DND-41 (cell line): ENCODE measurements at regions not wholly inside any gene's neighbourhood (a gene's known extent, or its start where the extent isn't known, plus 50 kb on each side); places are given as distances from the start of the nearest gene placed in this dataset.

Experiments used
- ATAC-seq: fragments of 200-7000 bp; cut with Tn5 transposase; 3 replicates; pipeline ENCODE4 v1.9.1; 2021; ENCODE audit warnings: low read depth; ENCODE audit not compliant: insufficient read depth
- DNase-seq: peaks from one replicate; pipeline ENCODE4 v3.0.0-alpha.2; 2020
- H2AFZ ChIP-seq: 2 replicates; pipeline ENCODE4 v1.6.0; 2012; ENCODE audit warnings: low read depth, low read length
- H3K27ac ChIP-seq: 2 replicates; pipeline ENCODE4 v1.5.1; 2012; ENCODE audit warnings: low read length, inconsistent platforms
- H3K27me3 ChIP-seq: fragments of 200-600 bp; sonication (generic); 2 replicates; pipeline ENCODE4 v1.6.0; 2012; ENCODE audit warnings: low read length, mild to moderate bottlenecking, inconsistent platforms; ENCODE audit not compliant: insufficient read depth, poor library complexity
- H3K36me3 ChIP-seq: 2 replicates; pipeline ENCODE4 v1.5.1; 2012; ENCODE audit warnings: low read length, inconsistent platforms; ENCODE audit not compliant: insufficient read depth
- H3K4me1 ChIP-seq: 2 replicates; pipeline ENCODE4 v1.5.1; 2012; ENCODE audit warnings: mild to moderate bottlenecking, low read length; ENCODE audit not compliant: insufficient read depth
- H3K4me2 ChIP-seq: 2 replicates; pipeline ENCODE4 v1.6.0; 2012; ENCODE audit warnings: mild to moderate bottlenecking, moderate library complexity, low read length, inconsistent platforms; ENCODE audit not compliant: insufficient read depth
- H3K4me3 ChIP-seq, 2 experiments: fragments of 200-600 bp in 1 of 2; shearing (Covaris generic) in 1 of 2; 2 replicates each; pipeline ENCODE4 v1.5.1; 2012 to 2016; ENCODE audit warnings: inconsistent platforms in 2 of 2, low read length in 2 of 2, mild to moderate bottlenecking in 2 of 2, low read depth in 1 of 2, moderate library complexity in 1 of 2
- H3K79me2 ChIP-seq: 2 replicates; pipeline ENCODE4 v1.6.0; 2012; ENCODE audit warnings: low read length, inconsistent platforms; ENCODE audit not compliant: insufficient read depth
- H3K9ac ChIP-seq: 2 replicates; pipeline ENCODE4 v1.6.0; 2012; ENCODE audit warnings: low read depth, mild to moderate bottlenecking, inconsistent platforms, low read length, moderate library complexity
- H3K9me3 ChIP-seq: 2 replicates; pipeline ENCODE4 v1.5.1; 2012; ENCODE audit warnings: low read length, moderate library complexity, mild to moderate bottlenecking, inconsistent platforms; ENCODE audit not compliant: insufficient read depth, severe bottlenecking
- H4K20me1 ChIP-seq: 2 replicates; pipeline ENCODE4 v1.6.0; 2012; ENCODE audit warnings: low read length; ENCODE audit not compliant: insufficient read depth
- CTCF ChIP-seq: IDR thresholded peaks from 2 replicates; pipeline ENCODE4 v1.5.1; 2012; ENCODE audit warnings: borderline replicate concordance, low read length, moderate library complexity, mild to moderate bottlenecking; ENCODE audit not compliant: poor library complexity, severe bottlenecking; ENCODE audit errors: extremely low read depth
- EZH2 ChIP-seq: IDR thresholded peaks from 3 replicates; pipeline ENCODE4 v1.6.1; 2012; ENCODE audit warnings: borderline replicate concordance, low read depth, mild to moderate bottlenecking, moderate library complexity, low read length, inconsistent platforms; ENCODE audit not compliant: severe bottlenecking

- ATAC-seq = peak; percentile 83
- Histone ChIP-seq H3K27ac (no peak overlapping the region), H3K4me1 (no peaks in the 10 kb centered on the region), H3K4me2 (no peak overlapping the region), H3K9me3 (no peaks in the 10 kb centered on the region), H2AFZ (no peak overlapping the region), H3K27me3 (no peaks in the 10 kb centered on the region), H3K4me3 (no peak overlapping the region), H3K36me3 (peaks cover 32% of the 10 kb centered on the region), H4K20me1 (no peaks in the 10 kb centered on the region), H3K79me2 (no peaks in the 10 kb centered on the region; the same call in 1 of the 2 replicates), H3K9ac (no peak overlapping the region)
- peak; percentile 28 for DNase-seq
- TF ChIP-seq EZH2 (no peak), CTCF (peak; percentile 79)
These were observed 379.4 kb downstream of the KLF12 start for GRCh38 chr13:73754727-73755292.

GRCh38 chr13:73754241-73754640 is 380.0 kb downstream of the KLF12 start:
- no peak for TF ChIP-seq EZH2
- TF ChIP-seq CTCF = no peak
- H3K4me2 ChIP-seq = no peak overlapping the region
- no peak overlapping the region for H3K4me3 ChIP-seq
- no peak for ATAC-seq
- no peak overlapping the region for H3K27ac ChIP-seq
- H3K9me3 ChIP-seq = no peaks in the 10 kb centered on the region
- H3K36me3 ChIP-seq = peaks cover 34% of the 10 kb centered on the region
- H3K4me1 ChIP-seq = no peaks in the 10 kb centered on the region
- no peak overlapping the region for H2AFZ ChIP-seq
- no peaks in the 10 kb centered on the region for H4K20me1 ChIP-seq
- no peaks in the 10 kb centered on the region for H3K27me3 ChIP-seq
- H3K79me2 ChIP-seq = no peaks in the 10 kb centered on the region; the same call in 1 of the 2 replicates
- DNase-seq = no peak
- no peak overlapping the region for H3K9ac ChIP-seq

GRCh38 chr13:73751290-73751689 is 382.9 kb downstream of the KLF12 start:
- DNase-seq (no peak), ATAC-seq (no peak)
- Histone ChIP-seq H3K36me3 (peaks cover 41% of the 10 kb centered on the region), H2AFZ (no peak overlapping the region), H3K4me1 (no peaks in the 10 kb centered on the region), H3K4me3 (no peak overlapping the region), H3K27ac (no peak overlapping the region), H3K4me2 (no peak overlapping the region), H3K9me3 (no peaks in the 10 kb centered on the region), H4K20me1 (no peaks in the 10 kb centered on the region), H3K9ac (no peak overlapping the region), H3K79me2 (no peaks in the 10 kb centered on the region; the same call in 1 of the 2 replicates), H3K27me3 (no peaks in the 10 kb centered on the region)
- TF ChIP-seq EZH2 = no peak
- no peak for TF ChIP-seq CTCF

DNA sequence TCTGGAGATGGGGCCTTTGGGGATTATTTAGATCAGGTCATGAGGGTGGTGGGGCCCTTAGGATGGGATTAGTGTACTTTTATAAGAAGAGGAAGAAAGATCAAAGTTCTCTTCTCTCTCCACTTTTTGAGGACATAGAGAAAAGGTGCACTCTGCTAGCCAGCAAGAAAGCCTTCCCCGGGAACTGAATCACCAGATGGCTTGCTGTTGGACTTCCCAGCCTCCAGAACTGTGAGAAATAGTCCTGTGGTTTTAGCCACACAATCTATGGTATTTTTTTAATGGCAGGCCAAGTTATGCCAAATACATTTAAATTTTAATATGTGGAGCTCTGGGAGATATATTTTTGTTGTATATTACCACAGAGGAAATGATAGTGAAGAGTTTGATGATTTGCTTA is 385.8 kb downstream of the KLF12 start:
- H3K4me1 ChIP-seq = no peaks in the 10 kb centered on the region
- H2AFZ ChIP-seq = no peak overlapping the region
- H3K79me2 ChIP-seq = no peaks in the 10 kb centered on the region
- H4K20me1 ChIP-seq = no peaks in the 10 kb centered on the region
- H3K36me3 ChIP-seq = peaks cover 35% of the 10 kb centered on the region
- H3K4me2 ChIP-seq = no peak overlapping the region
- TF ChIP-seq EZH2 (no peak), CTCF (no peak)
- no peak for ATAC-seq
- H3K27me3 ChIP-seq = no peaks in the 10 kb centered on the region
- H3K27ac ChIP-seq = no peak overlapping the region
- no peaks in the 10 kb centered on the region for H3K9me3 ChIP-seq
- no peak overlapping the region for H3K4me3 ChIP-seq
- no peak overlapping the region for H3K9ac ChIP-seq
- DNase-seq = no peak
